OCI-LY7 (cell line): ENCODE measurements at regions not wholly inside any gene's neighbourhood (a gene's known extent, or its start where the extent isn't known, plus 50 kb on each side); places are given as distances from the start of the nearest gene placed in this dataset.

Experiments used
- BruUV-seq: library from RNA; stranded (reverse); fragments of 400-500 nt; replicated peaks from 2 replicates; lab custom pipeline; 2021; lab: Mats Ljungman, UMichigan
- CTCF ChIA-PET: fragments of 300-600 bp; sonication (Branson Sonifier 250); formaldehyde crosslinking; loops from one replicate; lab custom pipeline; 2022; ENCODE audit warnings: antibody characterized with exemption; ENCODE audit not compliant: unreplicated experiment; lab: Charles Lee
- POLR2A ChIA-PET: fragments of 300-600 bp; sonication (Branson Sonifier 250); formaldehyde crosslinking; loops from one replicate; lab custom pipeline; 2022; ENCODE audit warnings: antibody characterized with exemption; lab: Charles Lee
- DNase-seq: peaks from one replicate; pipeline ENCODE4 v3.0.0-alpha.2; 2015; ENCODE audit warnings: low spot score
- H2AFZ ChIP-seq: fragments of 200-600 bp; sonication (generic), shearing (Covaris generic); 2 replicates; pipeline ENCODE4 v1.6.1; 2014; ENCODE audit warnings: mild to moderate bottlenecking, antibody characterized with exemption, low read length, moderate library complexity
- H3K27ac ChIP-seq: fragments of 200-600 bp; sonication (generic); 2 replicates; pipeline ENCODE4 v1.5.1; 2014; ENCODE audit warnings: mixed run types, low read depth, mild to moderate bottlenecking, moderate library complexity, low read length, inconsistent platforms; ENCODE audit not compliant: poor library complexity, severe bottlenecking
- H3K36me3 ChIP-seq: fragments of 200-600 bp; sonication (generic); 2 replicates; pipeline ENCODE4 v1.6.1; 2014; ENCODE audit warnings: mild to moderate bottlenecking, antibody characterized with exemption, low read length, moderate library complexity, mixed read lengths; ENCODE audit not compliant: insufficient read depth
- H3K4me1 ChIP-seq: fragments of 200-600 bp; sonication (generic); 2 replicates; pipeline ENCODE4 v1.5.1; 2014; ENCODE audit warnings: mild to moderate bottlenecking, low read length; ENCODE audit not compliant: insufficient read depth, poor library complexity, severe bottlenecking
- H3K4me2 ChIP-seq: fragments of 200-600 bp; sonication (generic); 2 replicates; pipeline ENCODE4 v1.6.1; 2014; ENCODE audit warnings: mild to moderate bottlenecking, low read length
- H3K4me3 ChIP-seq: fragments of 200-600 bp; sonication (generic); 2 replicates; pipeline ENCODE4 v1.5.1; 2014; ENCODE audit warnings: mild to moderate bottlenecking, low read depth, low read length; ENCODE audit not compliant: poor library complexity, severe bottlenecking
- H3K79me2 ChIP-seq: fragments of 200-600 bp; sonication (generic); 2 replicates; pipeline ENCODE4 v1.6.1; 2016; ENCODE audit warnings: low read depth, mild to moderate bottlenecking, low read length, moderate library complexity, mixed read lengths; ENCODE audit not compliant: insufficient read depth
- H3K9me2 ChIP-seq: fragments of 200-600 bp; sonication (generic); 2 replicates; pipeline ENCODE4 v1.6.1; 2016; ENCODE audit warnings: mild to moderate bottlenecking, low read length, mixed read lengths; ENCODE audit not compliant: insufficient read depth
- H3K9me3 ChIP-seq: fragments of 200-600 bp; sonication (generic); 2 replicates; pipeline ENCODE4 v1.6.1; 2014; ENCODE audit warnings: mild to moderate bottlenecking, mixed run types, low read length, mixed read lengths
- H4K20me1 ChIP-seq: fragments of 200-600 bp; sonication (generic); 2 replicates; pipeline ENCODE4 v1.6.1; 2014; ENCODE audit warnings: mild to moderate bottlenecking, antibody characterized with exemption, low read length, moderate library complexity, mixed read lengths; ENCODE audit not compliant: insufficient read depth
- EZH2phosphoT487 ChIP-seq: fragments of 200-600 bp; sonication (generic); IDR thresholded peaks from 2 replicates; pipeline ENCODE4 v1.6.1; 2018; ENCODE audit warnings: low read depth, borderline replicate concordance, mild to moderate bottlenecking, mixed run types, antibody characterized with exemption, low read length, moderate library complexity, mixed read lengths
- intact Hi-C: fragments of 100-400 bp; cut with micrococcal nuclease; formaldehyde crosslinking; loops from one replicate; pipeline ENCODE4 v1.10.0; 2022; ENCODE audit not compliant: unreplicated experiment
- TF ChIP-seq, protein P1 (sequence below): fragments of 200-600 bp; sonication (generic); conservative IDR thresholded peaks from 2 replicates; pipeline ENCODE4 v1.5.1; 2014; ENCODE audit warnings: mild to moderate bottlenecking, antibody characterized with exemption, low read length, moderate library complexity, mixed read lengths

DNA sequence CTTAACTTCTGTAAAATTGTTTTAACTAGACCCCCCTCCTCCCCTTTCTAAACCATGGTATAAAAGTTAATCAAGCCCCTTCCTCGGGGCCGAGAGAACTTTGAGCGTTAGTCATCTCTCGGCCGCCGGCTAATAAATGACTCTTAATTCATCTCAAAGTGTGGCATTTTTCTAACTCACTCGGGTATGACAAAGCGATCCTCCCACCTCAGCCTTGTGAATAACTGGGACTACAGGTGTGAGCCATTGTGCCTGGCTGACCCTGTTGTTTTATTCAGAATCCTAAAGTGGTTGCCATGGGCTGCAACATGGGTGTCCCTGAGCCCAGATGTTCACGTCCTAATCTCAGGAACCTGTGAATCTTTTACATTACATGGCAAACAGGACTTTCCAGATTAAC, 540.7 kb upstream of the AMELY start:
- no peaks in the 10 kb centered on the region for H3K36me3 ChIP-seq
- H2AFZ ChIP-seq: no peak overlapping the region
- intact Hi-C loops: no loop called here
- ChIA-PET CTCF (no interaction called here), POLR2A (no interaction called here)
- no peaks in the 10 kb centered on the region for H3K9me2 ChIP-seq
- no peaks in the 10 kb centered on the region for H4K20me1 ChIP-seq
- no peak overlapping the region for H3K27ac ChIP-seq
- BruUV-seq: no TSS peak
- H3K79me2 ChIP-seq: no peaks in the 10 kb centered on the region
- no peaks in the 10 kb centered on the region for H3K9me3 ChIP-seq
- peak overlapping the region; percentile 57; the same call in 1 of the 2 replicates for H3K4me2 ChIP-seq
- H3K4me1 ChIP-seq: peaks cover 11% of the 10 kb centered on the region
- H3K4me3 ChIP-seq: no peak overlapping the region
- no peak for TF ChIP-seq EZH2phosphoT487
- TF ChIP-seq, protein P1, sequence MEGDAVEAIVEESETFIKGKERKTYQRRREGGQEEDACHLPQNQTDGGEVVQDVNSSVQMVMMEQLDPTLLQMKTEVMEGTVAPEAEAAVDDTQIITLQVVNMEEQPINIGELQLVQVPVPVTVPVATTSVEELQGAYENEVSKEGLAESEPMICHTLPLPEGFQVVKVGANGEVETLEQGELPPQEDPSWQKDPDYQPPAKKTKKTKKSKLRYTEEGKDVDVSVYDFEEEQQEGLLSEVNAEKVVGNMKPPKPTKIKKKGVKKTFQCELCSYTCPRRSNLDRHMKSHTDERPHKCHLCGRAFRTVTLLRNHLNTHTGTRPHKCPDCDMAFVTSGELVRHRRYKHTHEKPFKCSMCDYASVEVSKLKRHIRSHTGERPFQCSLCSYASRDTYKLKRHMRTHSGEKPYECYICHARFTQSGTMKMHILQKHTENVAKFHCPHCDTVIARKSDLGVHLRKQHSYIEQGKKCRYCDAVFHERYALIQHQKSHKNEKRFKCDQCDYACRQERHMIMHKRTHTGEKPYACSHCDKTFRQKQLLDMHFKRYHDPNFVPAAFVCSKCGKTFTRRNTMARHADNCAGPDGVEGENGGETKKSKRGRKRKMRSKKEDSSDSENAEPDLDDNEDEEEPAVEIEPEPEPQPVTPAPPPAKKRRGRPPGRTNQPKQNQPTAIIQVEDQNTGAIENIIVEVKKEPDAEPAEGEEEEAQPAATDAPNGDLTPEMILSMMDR: no peak
- DNase-seq: no peak

DNA sequence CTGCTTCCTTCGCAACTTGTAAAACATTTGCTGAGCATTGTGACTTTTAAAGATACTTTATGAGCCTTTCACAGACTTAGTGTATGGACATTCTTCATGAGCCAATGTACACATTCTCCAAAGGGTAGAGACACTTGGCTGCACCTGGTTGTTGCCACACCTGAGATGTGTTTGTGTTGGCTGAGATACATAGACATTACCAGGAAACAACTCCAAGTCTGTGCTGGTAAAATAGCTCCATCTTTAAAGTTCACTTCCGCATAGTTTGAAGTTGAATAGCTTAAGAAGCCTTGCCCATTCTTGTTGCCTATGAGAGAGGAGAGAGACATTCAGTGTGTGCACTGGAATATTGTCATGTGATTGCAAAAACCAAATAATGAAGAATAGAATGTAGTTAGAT, 538.3 kb upstream of the AMELY start:
- intact Hi-C loops: no loop called here
- no peak for DNase-seq
- ChIA-PET CTCF (no interaction called here), POLR2A (no interaction called here)
- Histone ChIP-seq H3K36me3 (no peaks in the 10 kb centered on the region), H3K4me1 (peaks cover 11% of the 10 kb centered on the region), H3K9me3 (no peaks in the 10 kb centered on the region), H2AFZ (no peak overlapping the region), H3K9me2 (no peaks in the 10 kb centered on the region), H3K4me2 (no peak overlapping the region), H4K20me1 (no peaks in the 10 kb centered on the region), H3K79me2 (no peaks in the 10 kb centered on the region), H3K4me3 (no peak overlapping the region), H3K27ac (no peak overlapping the region)
- no TSS peak for BruUV-seq
- no peak for TF ChIP-seq EZH2phosphoT487
- TF ChIP-seq, protein P1: no peak

DNA sequence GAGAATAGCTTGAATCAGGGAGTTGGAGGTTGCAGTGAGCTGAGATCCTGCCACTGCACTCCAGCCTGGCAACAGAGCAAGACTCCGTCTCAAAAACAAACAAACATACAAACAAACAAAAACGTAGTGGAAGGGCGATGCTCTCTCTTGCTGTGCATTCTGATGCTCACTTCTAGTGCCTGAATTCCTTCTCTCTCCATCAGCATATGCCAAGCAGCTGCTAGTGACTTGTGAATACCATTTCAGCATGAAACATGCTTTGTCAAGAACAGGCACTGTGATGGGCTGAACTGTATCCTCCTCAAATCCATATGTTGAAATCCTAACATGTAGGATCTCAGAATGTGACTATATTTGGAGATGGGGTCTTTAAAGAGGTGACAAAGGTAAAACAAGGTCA, 537.1 kb upstream of the AMELY start:
- intact Hi-C loops: no loop called here
- no peaks in the 10 kb centered on the region for H3K9me3 ChIP-seq
- no peaks in the 10 kb centered on the region for H3K79me2 ChIP-seq
- H3K36me3 ChIP-seq: no peaks in the 10 kb centered on the region
- ChIA-PET CTCF (no interaction called here), POLR2A (no interaction called here)
- no TSS peak for BruUV-seq
- H2AFZ ChIP-seq: no peak overlapping the region
- no peaks in the 10 kb centered on the region for H4K20me1 ChIP-seq
- TF ChIP-seq EZH2phosphoT487: no peak
- peaks cover 11% of the 10 kb centered on the region for H3K4me1 ChIP-seq
- DNase-seq: no peak
- no peaks in the 10 kb centered on the region for H3K9me2 ChIP-seq
- no peak overlapping the region for H3K4me3 ChIP-seq
- no peak overlapping the region for H3K4me2 ChIP-seq
- H3K27ac ChIP-seq: no peak overlapping the region
